Activated CD8-positive, alpha-beta T cell treated with anti-CD3 and anti-CD28 coated beads, Interleukin-2, amount 10 ng/mL, durations not matched to agents 7 days and 5 days (primary cell): ENCODE measurements at regions not wholly inside any gene's neighbourhood (a gene's known extent, or its start where the extent isn't known, plus 50 kb on each side); places are given as distances from the start of the nearest gene placed in this dataset.
"Not testable (repeated sequence)": the region's sequence is repeated elsewhere in the genome, so short reads cannot be mapped to it uniquely, and the experiment has no call there.

ENCODE experiments used
- ATAC-seq: fragments of 150-1000 bp; cut with Tn5 transposase; one replicate; pipeline ENCODE4 v1.10.0; 2021; ENCODE audit warnings: moderate library complexity
- CTCF ChIA-PET: fragments of 350-600 bp; sonication (Branson Sonifier 250); formaldehyde crosslinking; loops from one replicate; lab custom pipeline; 2021; ENCODE audit warnings: antibody characterized with exemption; lab: Charles Lee
- POLR2A ChIA-PET: fragments of 350-600 bp; sonication (Branson Sonifier 250); formaldehyde crosslinking; loops from one replicate; lab custom pipeline; 2021; ENCODE audit warnings: antibody characterized with exemption; lab: Charles Lee
- DNase-seq: peaks from one replicate; pipeline ENCODE4 v3.0.0-alpha.2; 2020
- H3K27ac Mint-ChIP-seq: one replicate; pipeline ENCODE4 v1.8.0; 2021; ENCODE audit warnings: mild to moderate bottlenecking, mixed read lengths
- H3K27me3 Mint-ChIP-seq: one replicate; pipeline ENCODE4 v1.8.0; 2021; ENCODE audit warnings: low read depth, mixed read lengths
- H3K36me3 Mint-ChIP-seq: one replicate; pipeline ENCODE4 v1.8.0; 2021; ENCODE audit warnings: low read depth, mixed read lengths
- H3K4me1 Mint-ChIP-seq: one replicate; pipeline ENCODE4 v1.8.0; 2021; ENCODE audit warnings: low read depth, mixed read lengths
- H3K4me3 Mint-ChIP-seq: one replicate; pipeline ENCODE4 v1.8.0; 2021; ENCODE audit warnings: mild to moderate bottlenecking, mixed read lengths
- H3K9me3 Mint-ChIP-seq: one replicate; pipeline ENCODE4 v1.8.0; 2022; ENCODE audit warnings: mixed read lengths; ENCODE audit not compliant: insufficient read depth

GRCh38 chr11:23840872-23841271 is 656.0 kb upstream of the LUZP2 start:
- no peaks in the 10 kb centered on the region for H3K4me1 Mint-ChIP-seq

GRCh38 chr11:23846902-23847422 is 649.9 kb upstream of the LUZP2 start:
- Mint-ChIP-seq H3K36me3 (no peaks in the 10 kb centered on the region), H3K9me3 (peaks cover 27% of the 10 kb centered on the region), H3K27ac (no peak overlapping the region), H3K4me3 (no peak overlapping the region), H3K27me3 (no peaks in the 10 kb centered on the region), H3K4me1 (no peaks in the 10 kb centered on the region)
- POLR2A ChIA-PET = no interaction called here
- CTCF ChIA-PET = no interaction called here
- ATAC-seq = no peak
- no peak for DNase-seq

More at GRCh38 chr11:23840872-23841271, 656.0 kb upstream of the LUZP2 start:
- Mint-ChIP-seq H3K4me3 (no peak overlapping the region), H3K27ac (no peak overlapping the region), H3K36me3 (no peaks in the 10 kb centered on the region), H3K27me3 (no peaks in the 10 kb centered on the region), H3K9me3 (peaks cover 17% of the 10 kb centered on the region)
- ATAC-seq (no peak), DNase-seq (no peak)
- ChIA-PET POLR2A (no interaction called here), CTCF (no interaction called here)

- no peak overlapping the region for H3K27ac Mint-ChIP-seq
- no peaks in the 10 kb centered on the region for H3K36me3 Mint-ChIP-seq
- peaks cover 10% of the 10 kb centered on the region for H3K9me3 Mint-ChIP-seq
- H3K4me1 Mint-ChIP-seq = no peaks in the 10 kb centered on the region
- DNase-seq (no peak), ATAC-seq (no peak)
- ChIA-PET POLR2A (no interaction called here), CTCF (no interaction called here)
- H3K4me3 Mint-ChIP-seq = no peak overlapping the region
- H3K27me3 Mint-ChIP-seq = no peaks in the 10 kb centered on the region
Measured at GRCh38 chr11:23851216-23851615, 645.6 kb upstream of the LUZP2 start.

GRCh38 chr11:23856654-23857053 is 640.2 kb upstream of the LUZP2 start:
- no peaks in the 10 kb centered on the region for H3K36me3 Mint-ChIP-seq
- DNase-seq (no peak), ATAC-seq (no peak)
- ChIA-PET POLR2A (no interaction called here), CTCF (no interaction called here)
- no peak overlapping the region for H3K4me3 Mint-ChIP-seq
- no peaks in the 10 kb centered on the region for H3K27me3 Mint-ChIP-seq
- no peak overlapping the region for H3K27ac Mint-ChIP-seq
- H3K4me1 Mint-ChIP-seq = no peaks in the 10 kb centered on the region
- H3K9me3 Mint-ChIP-seq = peaks cover 8% of the 10 kb centered on the region

GRCh38 chr11:23859087-23859486 is 637.8 kb upstream of the LUZP2 start:
- ChIA-PET CTCF (no interaction called here), POLR2A (no interaction called here)

GRCh38 chr11:23861615-23862014 is 635.2 kb upstream of the LUZP2 start:
- POLR2A ChIA-PET = no interaction called here
- ATAC-seq (no peak), DNase-seq (no peak)
- Mint-ChIP-seq H3K36me3 (no peaks in the 10 kb centered on the region), H3K4me3 (no peak overlapping the region), H3K9me3 (peaks cover 8% of the 10 kb centered on the region), H3K27ac (no peak overlapping the region), H3K4me1 (no peaks in the 10 kb centered on the region), H3K27me3 (no peaks in the 10 kb centered on the region)
- CTCF ChIA-PET = no interaction called here

More at GRCh38 chr11:23859087-23859486, 637.8 kb upstream of the LUZP2 start:
- Mint-ChIP-seq H3K4me3 (no peak overlapping the region), H3K36me3 (no peaks in the 10 kb centered on the region), H3K4me1 (no peaks in the 10 kb centered on the region), H3K27me3 (no peaks in the 10 kb centered on the region), H3K27ac (no peak overlapping the region), H3K9me3 (peaks cover 8% of the 10 kb centered on the region)
- DNase-seq (no peak), ATAC-seq (no peak)

GRCh38 chr11:23865341-23865975 is 631.4 kb upstream of the LUZP2 start:
- H3K36me3 Mint-ChIP-seq = no peaks in the 10 kb centered on the region
- H3K4me1 Mint-ChIP-seq = no peaks in the 10 kb centered on the region
- CTCF ChIA-PET = no interaction called here
- no peak overlapping the region for H3K4me3 Mint-ChIP-seq
- H3K27ac Mint-ChIP-seq = no peak overlapping the region
- DNase-seq (no peak), ATAC-seq (no peak)
- H3K27me3 Mint-ChIP-seq = no peaks in the 10 kb centered on the region
- POLR2A ChIA-PET = no interaction called here
- no peaks in the 10 kb centered on the region for H3K9me3 Mint-ChIP-seq

- Mint-ChIP-seq H3K4me1 (no peaks in the 10 kb centered on the region), H3K9me3 (no peaks in the 10 kb centered on the region), H3K27ac (no peak overlapping the region), H3K36me3 (no peaks in the 10 kb centered on the region), H3K4me3 (no peak overlapping the region), H3K27me3 (no peaks in the 10 kb centered on the region)
- CTCF ChIA-PET = no interaction called here
- DNase-seq (no peak), ATAC-seq (no peak)
- POLR2A ChIA-PET = no interaction called here
Measured at GRCh38 chr11:23866641-23867040, 630.2 kb upstream of the LUZP2 start.

GRCh38 chr11:23869671-23870070 is 627.2 kb upstream of the LUZP2 start:
- ATAC-seq = no peak
- no peaks in the 10 kb centered on the region for H3K27me3 Mint-ChIP-seq
- CTCF ChIA-PET = no interaction called here

GRCh38 chr11:23873406-23873805 is 623.4 kb upstream of the LUZP2 start:
- no peaks in the 10 kb centered on the region for H3K4me1 Mint-ChIP-seq
- H3K27me3 Mint-ChIP-seq = no peaks in the 10 kb centered on the region
- H3K4me3 Mint-ChIP-seq = no peak overlapping the region
- H3K9me3 Mint-ChIP-seq = peaks cover 19% of the 10 kb centered on the region
- DNase-seq (no peak), ATAC-seq (no peak)
- no peak overlapping the region for H3K27ac Mint-ChIP-seq
- POLR2A ChIA-PET = no interaction called here
- H3K36me3 Mint-ChIP-seq = no peaks in the 10 kb centered on the region
- CTCF ChIA-PET = no interaction called here

More at GRCh38 chr11:23869671-23870070, 627.2 kb upstream of the LUZP2 start:
- H3K4me3 Mint-ChIP-seq = no peak overlapping the region
- POLR2A ChIA-PET = no interaction called here
- H3K4me1 Mint-ChIP-seq = no peaks in the 10 kb centered on the region
- H3K36me3 Mint-ChIP-seq = no peaks in the 10 kb centered on the region
- no peak for DNase-seq
- H3K27ac Mint-ChIP-seq = no peak overlapping the region
- peaks cover 5% of the 10 kb centered on the region for H3K9me3 Mint-ChIP-seq

GRCh38 chr11:23875176-23875850 is 621.5 kb upstream of the LUZP2 start:
- ChIA-PET CTCF (no interaction called here), POLR2A (no interaction called here)
- Mint-ChIP-seq H3K4me3 (no peak overlapping the region), H3K4me1 (no peaks in the 10 kb centered on the region), H3K27ac (no peak overlapping the region), H3K36me3 (no peaks in the 10 kb centered on the region), H3K9me3 (peaks cover 22% of the 10 kb centered on the region), H3K27me3 (no peaks in the 10 kb centered on the region)
- no peak for ATAC-seq
- no peak for DNase-seq

GRCh38 chr11:23883426-23884048 is 613.3 kb upstream of the LUZP2 start:
- H3K36me3 Mint-ChIP-seq, ATAC-seq, H3K4me3 Mint-ChIP-seq, H3K27me3 Mint-ChIP-seq, POLR2A ChIA-PET, H3K4me1 Mint-ChIP-seq, H3K27ac Mint-ChIP-seq, DNase-seq, CTCF ChIA-PET: not testable (repeated sequence)
- peaks cover 12% of the 10 kb centered on the region for H3K9me3 Mint-ChIP-seq
